LHCN-M2 (cell line): ENCODE measurements at regions not wholly inside any gene's neighbourhood (a gene's known extent, or its start where the extent isn't known, plus 50 kb on each side); places are given as distances from the start of the nearest gene placed in this dataset.
"Not testable (repeated sequence)": the region's sequence is repeated elsewhere in the genome, so short reads cannot be mapped to it uniquely, and the experiment has no call there.

Source experiments
- DNase-seq: peaks from one replicate; pipeline ENCODE4 v3.0.0-alpha.2; 2012; ENCODE audit warnings: low read depth

DNA sequence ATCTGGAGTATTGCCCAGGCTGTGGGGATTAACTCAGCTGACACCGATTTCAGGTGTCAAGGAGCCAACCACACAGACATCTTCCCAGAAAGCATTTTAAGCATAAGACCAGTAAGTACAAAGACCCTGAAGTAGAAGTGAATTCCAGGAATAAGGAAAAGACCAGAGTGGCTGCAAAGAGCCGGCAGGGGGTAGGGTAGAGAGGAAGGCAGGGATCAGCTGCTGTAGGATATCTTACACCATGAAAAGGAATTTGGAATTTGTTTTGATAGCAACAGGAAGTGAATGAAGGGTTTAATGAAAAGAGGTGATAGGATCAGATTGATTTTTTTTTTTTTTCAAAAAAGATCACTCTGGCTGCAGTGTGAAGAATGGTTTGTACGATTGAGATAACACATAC, 113.6 kb upstream of the PPARGC1A start:
- peak; percentile 31 for DNase-seq

GRCh38 chr4:24002330-24002966, 112.6 kb upstream of the PPARGC1A start:
- no peak for DNase-seq

GRCh38 chr4:24001486-24002329, 111.9 kb upstream of the PPARGC1A start:
- DNase-seq, result no peak

GRCh38 chr4:24000470-24000831, 110.6 kb upstream of the PPARGC1A start:
- DNase-seq, result no peak

DNA sequence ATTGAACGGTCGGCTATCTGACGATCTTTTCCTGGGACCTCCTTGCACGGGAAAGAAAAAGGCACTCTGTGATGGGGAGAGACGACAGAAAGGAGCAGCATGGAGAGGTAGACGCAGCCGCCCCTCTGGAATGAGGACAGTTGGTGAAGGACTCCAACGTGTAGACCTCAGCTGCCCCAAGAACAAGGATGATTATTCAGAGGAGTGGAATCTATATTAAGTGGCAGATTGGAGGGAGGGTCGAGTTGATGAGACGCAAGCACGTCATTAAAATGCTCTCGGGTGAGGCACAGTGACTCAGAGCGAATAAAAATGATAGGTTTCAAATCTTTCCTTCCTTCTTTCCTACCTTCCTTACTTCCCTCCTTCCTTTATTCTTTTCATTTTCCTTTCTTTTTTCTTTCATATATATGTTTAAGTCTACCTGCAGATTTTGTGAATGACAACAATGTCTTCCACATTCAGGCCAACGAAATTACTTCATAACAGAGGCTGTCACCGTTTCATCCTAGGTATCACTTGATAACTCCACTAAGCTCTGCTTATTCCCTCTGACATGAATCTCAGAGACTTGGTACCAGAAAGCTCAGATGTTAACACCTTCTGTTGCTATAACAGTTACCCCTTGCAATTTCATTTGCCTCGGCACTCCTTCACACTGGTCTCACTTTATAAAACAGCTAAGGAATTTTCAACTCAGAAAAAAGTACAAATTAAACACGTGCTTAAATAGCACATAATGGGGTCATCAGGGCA, 110.0 kb upstream of the PPARGC1A start:
- DNase-seq, result peak; percentile 33

DNA sequence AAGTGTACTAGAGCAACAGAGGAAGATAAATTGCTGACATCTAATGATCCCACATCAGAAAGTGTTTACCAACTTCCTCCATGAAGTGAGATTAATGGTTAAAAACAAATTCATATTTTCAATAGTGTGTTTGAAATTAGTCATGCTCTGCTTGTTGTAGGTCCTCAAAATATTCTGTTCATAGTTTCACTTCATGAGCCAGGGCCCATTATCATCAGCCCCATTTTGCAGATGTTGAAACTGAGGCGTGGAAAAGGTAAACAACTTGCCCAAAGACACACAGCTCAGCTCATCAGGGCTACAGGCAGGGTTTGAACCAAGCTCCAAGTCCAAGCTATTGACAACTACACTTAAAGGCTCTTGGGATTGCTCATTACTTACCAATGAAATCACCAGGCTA, 103.5 kb upstream of the PPARGC1A start:
- no peak for DNase-seq

GRCh38 chr4:23991444-23991843, 101.6 kb upstream of the PPARGC1A start:
- no peak for DNase-seq

DNA sequence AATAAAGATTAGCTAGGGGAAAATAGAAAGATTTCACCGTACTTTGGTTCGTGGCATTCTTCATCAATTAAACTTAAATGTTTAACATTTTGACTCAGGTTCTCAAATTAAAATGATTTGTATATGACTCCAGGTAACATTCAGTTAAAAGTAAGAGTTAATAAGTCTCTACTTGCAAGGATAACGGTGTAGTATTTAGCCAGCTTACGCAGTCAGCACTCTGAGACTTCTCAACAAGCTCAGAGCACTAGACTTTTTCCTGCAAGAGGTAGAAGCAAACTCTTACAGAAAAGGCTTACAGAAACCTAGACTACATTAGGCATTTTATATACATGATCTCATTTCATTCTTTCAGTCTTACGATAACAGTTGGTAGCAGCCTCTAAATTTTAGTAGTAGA, 96.4 kb upstream of the PPARGC1A start:
- no peak for DNase-seq

- no peak for DNase-seq
These were observed 91.5 kb upstream of the PPARGC1A start for GRCh38 chr4:23981328-23981727.

DNA sequence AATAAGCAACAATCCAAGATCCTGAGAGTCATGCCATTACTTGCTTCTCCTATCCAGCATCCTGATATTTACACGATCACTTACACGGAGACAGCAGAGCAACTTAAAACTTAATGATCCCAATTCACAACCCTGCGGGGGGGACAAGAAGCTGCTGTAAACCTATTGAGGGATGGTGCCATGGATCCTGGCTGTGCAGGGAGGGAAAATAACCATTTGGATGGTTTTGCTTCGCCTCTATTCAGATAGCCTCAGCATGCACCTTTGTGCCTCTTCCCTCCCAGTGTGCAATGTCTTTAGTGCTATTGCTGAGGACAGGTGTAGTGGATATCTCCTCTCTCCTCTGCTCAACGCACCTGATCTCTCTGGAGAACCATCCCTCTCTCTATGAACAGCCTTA, 89.7 kb upstream of the PPARGC1A start:
- no peak for DNase-seq

DNA sequence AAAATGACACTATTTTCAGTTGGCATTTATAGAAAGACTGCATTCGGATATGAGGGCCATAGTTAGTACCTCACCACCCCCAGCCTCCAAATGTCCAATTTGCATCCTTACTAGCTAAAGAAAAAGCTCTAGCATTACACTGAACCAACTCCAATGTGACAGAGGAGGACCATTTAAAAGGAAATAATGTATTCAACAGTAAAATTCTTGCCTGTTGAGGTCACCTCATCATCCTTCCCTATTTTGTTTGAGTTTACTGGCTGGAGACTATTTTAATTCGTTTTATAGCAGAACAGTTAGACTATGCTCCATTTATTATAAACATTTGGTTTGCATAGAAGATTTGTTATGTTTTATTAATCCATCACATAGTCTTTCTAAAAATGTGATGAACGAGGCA, 88.2 kb upstream of the PPARGC1A start:
- no peak for DNase-seq

DNA sequence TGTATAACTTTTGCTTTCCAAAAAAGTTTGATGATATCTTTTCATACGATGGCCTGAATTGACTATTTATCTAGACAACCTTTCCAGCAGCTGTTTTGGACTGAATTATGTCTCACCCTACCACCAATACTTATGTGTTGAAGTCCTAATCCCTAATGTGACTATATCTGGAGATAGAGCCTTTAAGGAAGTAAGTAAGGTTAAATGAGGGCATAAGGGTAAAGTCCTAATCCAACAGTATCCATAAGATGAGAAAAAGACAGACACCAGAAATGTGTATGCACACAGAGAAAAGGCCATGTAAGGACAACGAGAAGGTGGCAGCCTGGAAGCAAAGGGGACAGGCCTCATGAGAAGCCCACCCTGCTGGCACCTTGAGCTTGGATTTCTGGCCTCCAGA, 86.6 kb upstream of the PPARGC1A start:
- DNase-seq, result no peak

DNA sequence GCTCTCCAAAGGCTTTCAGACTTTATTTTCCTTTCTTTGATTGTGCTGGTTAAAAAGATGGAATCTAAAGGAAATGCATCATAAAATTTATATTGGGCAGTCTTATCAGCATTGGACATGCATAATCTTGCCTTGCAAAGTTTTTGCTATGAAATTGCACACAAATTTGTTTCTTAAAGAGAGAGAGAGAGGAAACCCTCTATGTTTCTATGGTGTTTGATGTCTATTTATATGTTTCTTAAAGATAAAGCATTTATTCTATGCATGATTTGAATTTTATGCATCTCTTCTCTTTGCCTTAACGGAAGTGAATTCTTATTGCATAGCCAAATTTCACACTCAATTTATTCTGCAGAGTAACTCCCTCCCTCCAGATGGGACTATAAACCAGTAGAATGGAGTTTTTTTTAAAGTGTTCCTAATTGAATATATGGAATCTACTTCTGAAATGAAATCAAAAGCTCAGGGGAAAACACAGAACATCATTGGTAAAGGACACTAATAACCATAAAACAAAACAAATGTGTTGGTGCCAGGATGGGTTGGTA, 83.5 kb upstream of the PPARGC1A start:
- DNase-seq, result no peak

GRCh38 chr4:23972805-23973204, 83.0 kb upstream of the PPARGC1A start:
- no peak for DNase-seq

- peak; percentile 22 for DNase-seq
These were observed 82.3 kb upstream of the PPARGC1A start for GRCh38 chr4:23972187-23972586.

- DNase-seq, result no peak
These were observed 80.5 kb upstream of the PPARGC1A start for GRCh38 chr4:23970201-23970850.

- DNase-seq, result no peak
These were observed 79.8 kb upstream of the PPARGC1A start for GRCh38 chr4:23969635-23970145.

- no peak for DNase-seq
These were observed 77.4 kb upstream of the PPARGC1A start for GRCh38 chr4:23967281-23967680.

DNA sequence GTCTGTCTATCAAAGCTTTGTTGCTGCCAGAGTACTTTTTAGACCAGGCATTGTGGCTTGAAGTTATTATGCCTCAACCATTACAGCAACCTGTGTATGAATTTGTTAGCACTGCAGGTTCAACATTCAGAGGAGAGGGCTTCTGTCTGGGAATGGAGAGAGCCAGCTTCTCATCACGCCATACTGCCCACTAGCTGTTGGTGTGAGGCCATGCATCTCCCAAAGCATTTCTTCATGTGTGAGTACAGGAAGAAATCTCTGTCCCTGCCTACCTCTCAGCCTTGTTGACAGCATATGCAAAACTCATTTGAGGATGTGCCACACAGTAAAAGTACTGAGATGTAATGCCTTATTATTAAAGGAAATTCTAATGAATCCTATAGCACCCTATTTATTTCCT, 76.9 kb upstream of the PPARGC1A start:
- DNase-seq, result peak; percentile 32

GRCh38 chr4:23962462-23962861, 72.6 kb upstream of the PPARGC1A start:
- no peak for DNase-seq

GRCh38 chr4:23961395-23961794, 71.5 kb upstream of the PPARGC1A start:
- DNase-seq, result not testable (repeated sequence)
